Posterior vena cava (tissue), 2 donors: ENCODE measurements at regions not wholly inside any gene's neighbourhood (a gene's known extent, or its start where the extent isn't known, plus 50 kb on each side); places are given as distances from the start of the nearest gene placed in this dataset.
A peak's percentile ranks its signal among the peaks of the same experiment; 100 is the strongest.
"Not testable (repeated sequence)": the region's sequence is repeated elsewhere in the genome, so short reads cannot be mapped to it uniquely, and the experiment has no call there.

Experiments
- DNase-seq: peaks from one replicate; pipeline ENCODE4 v3.0.0-alpha.2; 2020; ENCODE audit warnings: low spot score
- intact Hi-C, 2 donors: fragments of 100-400 bp; cut with DNase I; formaldehyde crosslinking; loops; one replicate each; pipeline versions ENCODE4 v1.14.1 to v1.14.2; 2022 to 2023
- donor health status: DM: yes; HTN: yes; CAD: no.
- donor health status: DM: yes; HTN: yes; CAD: no.

- DNase-seq, intact Hi-C loops: not testable (repeated sequence)
Observed at GRCh38 chrX:99988532-99988931, 421.5 kb downstream of the PCDH19 start.

GRCh38 chrX:99973572-99974226 lies 436.4 kb downstream of the PCDH19 start:
- intact Hi-C loops: no loop called here
- DNase-seq: no peak

GRCh38 chrX:99939883-99940232 lies 470.2 kb downstream of the PCDH19 start:
- intact Hi-C loops: no loop called here
- peak; percentile 44 for DNase-seq

GRCh38 chrX:99939206-99939882 lies 470.7 kb downstream of the PCDH19 start:
- intact Hi-C loops: not testable (repeated sequence)
- DNase-seq: peak; percentile 61

GRCh38 chrX:99938464-99938863 lies 471.6 kb downstream of the PCDH19 start:
- DNase-seq: peak; percentile 78
- intact Hi-C loops: no loop called here

GRCh38 chrX:99933865-99934264 lies 476.2 kb downstream of the PCDH19 start:
- intact Hi-C loops: no loop called here
- DNase-seq: no peak

DNA sequence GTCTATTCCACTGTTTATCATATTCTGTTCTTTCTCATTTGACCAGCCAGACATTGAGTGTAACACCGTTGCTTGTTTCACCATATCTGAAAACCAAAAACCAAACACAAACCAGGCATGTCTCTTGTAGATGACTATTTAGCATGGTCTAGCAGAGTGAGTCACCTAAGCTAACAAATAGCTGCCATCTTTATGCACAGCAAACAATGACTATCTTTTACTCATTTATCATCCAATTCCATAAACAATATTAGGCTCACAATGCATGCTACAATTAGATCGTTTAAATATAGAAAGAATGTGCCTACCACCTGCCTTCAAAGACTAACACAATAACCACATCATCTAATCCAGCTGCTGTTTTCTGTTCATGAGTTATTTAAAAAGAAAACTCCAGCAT lies 495.4 kb downstream of the PCDH19 start:
- no peak for DNase-seq
- intact Hi-C loops: no loop called here

DNA sequence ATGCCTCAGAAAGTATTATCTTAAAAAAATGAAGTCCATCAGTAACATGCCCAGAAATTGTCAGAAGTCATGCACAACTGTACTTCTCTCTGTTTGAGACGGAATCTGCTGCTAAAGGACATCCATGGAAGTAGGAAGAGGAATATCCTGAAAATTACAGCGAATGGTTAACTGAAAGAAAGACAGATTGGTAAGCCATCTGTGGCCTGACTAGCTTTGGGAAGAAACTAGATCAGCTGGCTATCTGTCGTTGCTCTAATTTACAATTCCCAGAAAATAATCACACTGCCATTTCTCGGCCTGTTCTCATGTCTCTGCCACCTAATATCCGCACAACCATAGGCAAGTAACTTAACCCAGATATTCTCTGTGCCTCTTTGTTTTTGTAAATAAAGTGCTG lies 496.5 kb downstream of the PCDH19 start:
- intact Hi-C loops: no loop called here
- DNase-seq: no peak

GRCh38 chrX:99909946-99910345 lies 500.1 kb downstream of the PCDH19 start:
- intact Hi-C loops: no loop called here
- DNase-seq: no peak

DNA sequence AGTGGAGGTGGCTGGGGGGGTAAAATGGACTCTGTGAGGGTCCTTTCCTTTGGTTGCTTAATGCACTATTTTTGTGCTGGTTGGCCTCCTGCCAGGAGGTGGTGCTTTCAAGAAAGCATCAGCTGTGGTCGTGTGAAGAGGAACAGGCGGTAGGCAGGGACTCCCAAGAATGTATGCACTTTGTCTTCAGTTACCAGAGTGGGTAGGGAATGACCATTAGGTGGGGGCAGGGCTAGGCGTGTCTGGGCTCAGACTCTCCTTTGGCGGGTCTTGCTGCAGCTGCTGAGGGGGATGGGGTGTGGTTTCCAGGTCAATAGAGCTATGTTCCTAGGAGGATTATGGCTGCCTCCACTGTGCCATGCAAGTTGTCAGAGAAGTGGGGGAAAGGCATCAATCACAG lies 509.0 kb downstream of the PCDH19 start:
- DNase-seq: no peak
- intact Hi-C loops: no loop called here

DNA sequence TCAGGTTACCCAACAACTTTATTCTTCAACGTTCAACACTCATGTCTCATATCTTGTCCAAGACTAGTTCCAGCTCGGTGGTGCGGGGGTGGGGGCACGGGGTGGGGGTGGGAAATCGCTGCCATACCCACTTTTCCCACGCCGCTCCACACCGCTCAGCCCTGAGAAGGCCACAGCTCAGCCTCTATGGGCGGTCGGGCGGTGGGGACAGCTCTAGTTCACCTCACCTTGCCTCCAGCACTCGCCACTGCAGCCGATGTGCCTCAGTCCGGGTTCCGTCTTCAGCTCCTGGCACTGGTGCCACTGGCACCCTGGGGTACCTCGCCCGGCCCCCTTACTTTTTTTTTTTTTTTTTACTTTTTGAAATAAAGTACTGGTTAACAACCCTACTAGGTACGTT lies 522.2 kb downstream of the PCDH19 start:
- intact Hi-C loops: no loop called here
- DNase-seq: no peak

DNA sequence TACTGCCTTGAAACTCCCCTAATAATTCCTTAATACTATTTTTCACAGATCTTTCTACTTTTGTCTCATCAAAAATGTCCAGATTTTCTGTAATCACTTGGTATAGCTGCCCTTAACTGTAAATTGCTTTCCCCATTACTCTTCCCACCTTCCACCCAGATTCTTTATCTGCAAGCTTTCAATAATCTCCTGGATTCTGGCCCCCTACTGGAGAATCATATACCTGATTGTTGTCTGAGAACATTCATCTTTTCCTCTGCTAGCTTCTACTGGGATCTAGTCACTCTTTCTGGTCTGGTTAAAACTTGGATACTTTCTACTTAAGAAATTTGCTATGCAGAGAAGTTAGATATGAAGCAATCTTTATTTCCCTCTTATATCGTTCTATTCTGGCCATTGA lies 552.6 kb downstream of the PCDH19 start:
- DNase-seq: no peak
- intact Hi-C loops: no loop called here

- no peak for DNase-seq
- intact Hi-C loops: no loop called here
Observed at GRCh38 chrX:99833821-99834220, 576.3 kb downstream of the PCDH19 start.

DNA sequence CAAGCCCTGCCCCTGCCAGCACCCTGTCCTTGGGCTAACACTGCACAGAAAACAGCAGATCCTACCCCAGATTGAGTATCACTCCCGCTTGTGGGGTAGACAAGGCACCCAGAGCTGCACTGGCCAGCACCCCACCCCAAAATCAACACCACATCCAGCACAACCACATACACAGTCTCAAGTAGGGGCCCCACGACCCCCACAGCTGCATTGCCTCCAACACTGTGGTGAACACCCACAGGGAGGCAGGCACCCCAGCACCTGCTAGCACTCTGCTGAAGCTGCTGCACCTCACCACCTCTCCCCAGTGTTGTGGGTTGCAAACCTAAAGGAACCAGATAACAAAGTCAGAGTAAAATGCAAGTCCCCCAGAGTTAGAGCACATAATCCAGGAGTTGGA lies 589.9 kb downstream of the PCDH19 start:
- DNase-seq: no peak
- intact Hi-C loops: no loop called here

GRCh38 chrX:99800016-99800415 lies 610.1 kb downstream of the PCDH19 start:
- intact Hi-C loops: no loop called here

DNA sequence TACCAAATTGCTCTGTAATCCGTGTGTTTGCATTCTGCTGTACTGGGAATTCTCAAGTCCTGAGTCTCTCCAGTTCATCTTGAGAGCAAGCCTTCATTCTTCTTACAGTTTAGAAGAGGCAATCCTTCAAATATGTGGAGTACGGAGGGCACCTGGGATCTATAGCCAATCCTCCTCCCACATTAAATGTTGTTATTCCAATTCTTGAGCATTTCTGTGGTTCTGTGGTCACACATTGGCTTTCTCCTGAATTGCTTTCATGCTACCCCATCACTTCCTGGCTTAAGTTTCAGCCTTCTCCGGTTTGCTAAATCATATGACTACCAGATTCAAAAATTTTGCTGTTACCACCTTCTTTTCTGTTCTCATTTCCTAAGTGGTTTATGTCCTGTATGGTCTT lies 611.1 kb downstream of the PCDH19 start:
- DNase-seq: no peak
- intact Hi-C loops: no loop called here

More at GRCh38 chrX:99800016-99800415, 610.1 kb downstream of the PCDH19 start:
- DNase-seq: no peak

GRCh38 chrX:99795495-99795894 lies 614.6 kb downstream of the PCDH19 start:
- no peak for DNase-seq
- intact Hi-C loops: no loop called here

DNA sequence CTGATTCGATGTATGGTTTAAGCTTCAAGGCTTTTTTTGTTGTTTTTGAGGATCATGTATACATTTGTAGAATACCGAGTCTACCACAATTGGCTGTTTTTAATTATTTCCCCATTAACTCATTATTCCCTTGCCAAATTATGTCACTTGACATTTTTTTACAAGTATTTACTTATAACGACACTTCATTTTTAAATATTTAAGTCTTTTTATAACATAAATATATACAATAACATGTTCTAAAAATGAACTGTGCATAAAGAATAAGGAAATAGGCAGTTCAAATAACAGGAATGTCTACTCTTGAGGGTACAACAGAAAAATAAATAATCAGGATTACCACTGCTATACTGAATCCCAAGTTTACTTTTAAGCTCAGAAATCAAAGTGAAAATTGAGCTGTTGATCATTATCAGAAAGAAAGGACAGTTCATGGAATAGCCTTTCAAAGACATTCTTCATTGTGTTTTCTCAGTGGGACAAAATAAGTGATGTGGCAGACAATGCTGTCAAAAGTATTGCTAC lies 627.5 kb downstream of the PCDH19 start:
- no peak for DNase-seq
- intact Hi-C loops: no loop called here

- DNase-seq: no peak
- intact Hi-C loops: no loop called here
Observed at GRCh38 chrX:99777912-99778311, 632.2 kb downstream of the PCDH19 start.

- intact Hi-C loops: no loop called here
- no peak for DNase-seq
Observed at GRCh38 chrX:99761731-99762130, 648.3 kb downstream of the PCDH19 start.

DNA sequence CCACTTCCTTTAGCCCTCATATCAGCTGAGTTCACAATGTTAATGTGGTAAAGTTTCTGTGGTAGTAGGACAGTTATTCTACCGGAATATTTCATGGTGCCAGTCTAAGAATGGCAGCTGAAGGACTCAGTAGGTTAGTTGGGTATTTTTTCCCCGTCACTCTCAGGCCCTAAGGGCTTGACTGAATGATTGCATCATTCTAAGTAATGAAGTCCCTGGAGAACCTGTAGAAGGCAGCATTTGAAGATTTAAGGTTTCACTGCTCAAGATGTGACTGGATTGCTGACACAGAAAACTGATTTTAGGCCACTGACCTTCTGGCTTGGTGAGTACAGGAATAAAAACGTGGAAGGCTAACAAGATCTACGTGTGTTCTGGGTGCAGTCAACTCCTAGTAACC lies 657.3 kb downstream of the PCDH19 start:
- intact Hi-C loops: no loop called here
- no peak for DNase-seq
